ENCODE measurements at regions not wholly inside any gene's neighbourhood (a gene's known extent, or its start where the extent isn't known, plus 50 kb on each side); places are given as distances from the start of the nearest gene placed in this dataset.

DNA sequence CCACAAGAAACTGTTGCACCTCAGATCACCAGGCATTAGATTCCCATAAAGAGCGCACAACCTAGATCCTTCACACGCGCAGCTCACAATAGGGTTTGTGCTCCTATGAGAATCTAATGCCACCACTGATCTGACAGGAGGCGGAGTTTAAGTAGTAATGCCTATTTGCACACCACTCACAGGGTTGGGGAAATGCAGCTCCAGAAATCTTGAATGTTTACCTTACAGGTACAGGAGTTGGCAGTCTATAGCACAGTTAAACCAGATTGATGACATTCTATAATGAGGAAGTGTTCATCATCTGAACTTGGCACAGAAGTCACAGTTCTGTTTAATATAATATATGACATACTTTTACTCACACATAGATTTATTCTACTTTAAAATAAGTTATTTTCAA, 732.2 kb upstream of the ZNF608 start:
- no peak overlapping the region for H3K4me3 Mint-ChIP-seq (ENCODE audit: unreplicated experiment)
- H3K36me3 ChIP-seq (ENCODE audit: control insufficient read depth, insufficient read depth, low read length) = no peaks in the 10 kb centered on the region
- intact Hi-C loops (cut with micrococcal nuclease; ENCODE audit: unreplicated experiment) = no loop called here
- no peak for DNase-seq
- CTCF ChIA-PET = no interaction called here
- H3K9me3 ChIP-seq = no peaks in the 10 kb centered on the region
- BruUV-seq (replicated peaks) = no TSS peak
- no peak overlapping the region for H3K27ac Mint-ChIP-seq (ENCODE audit: unreplicated experiment)
- no peaks in the 10 kb centered on the region for H3K27me3 ChIP-seq (replicated peaks; ENCODE audit: control insufficient read depth, insufficient read depth, low read length)
- H3K4me1 ChIP-seq = peaks cover 17% of the 10 kb centered on the region
- H3K9me3 Mint-ChIP-seq (ENCODE audit: unreplicated experiment) = no peaks in the 10 kb centered on the region
- no peak overlapping the region for H3K4me3 ChIP-seq (ENCODE audit: low read depth, low read length)
- POLR2A ChIA-PET = no interaction called here
- TF ChIP-seq, protein P1, sequence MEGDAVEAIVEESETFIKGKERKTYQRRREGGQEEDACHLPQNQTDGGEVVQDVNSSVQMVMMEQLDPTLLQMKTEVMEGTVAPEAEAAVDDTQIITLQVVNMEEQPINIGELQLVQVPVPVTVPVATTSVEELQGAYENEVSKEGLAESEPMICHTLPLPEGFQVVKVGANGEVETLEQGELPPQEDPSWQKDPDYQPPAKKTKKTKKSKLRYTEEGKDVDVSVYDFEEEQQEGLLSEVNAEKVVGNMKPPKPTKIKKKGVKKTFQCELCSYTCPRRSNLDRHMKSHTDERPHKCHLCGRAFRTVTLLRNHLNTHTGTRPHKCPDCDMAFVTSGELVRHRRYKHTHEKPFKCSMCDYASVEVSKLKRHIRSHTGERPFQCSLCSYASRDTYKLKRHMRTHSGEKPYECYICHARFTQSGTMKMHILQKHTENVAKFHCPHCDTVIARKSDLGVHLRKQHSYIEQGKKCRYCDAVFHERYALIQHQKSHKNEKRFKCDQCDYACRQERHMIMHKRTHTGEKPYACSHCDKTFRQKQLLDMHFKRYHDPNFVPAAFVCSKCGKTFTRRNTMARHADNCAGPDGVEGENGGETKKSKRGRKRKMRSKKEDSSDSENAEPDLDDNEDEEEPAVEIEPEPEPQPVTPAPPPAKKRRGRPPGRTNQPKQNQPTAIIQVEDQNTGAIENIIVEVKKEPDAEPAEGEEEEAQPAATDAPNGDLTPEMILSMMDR (IDR thresholded peaks at IDR 0.05; ENCODE audit: insufficient read depth in 1 of 2, low read depth in 1 of 2, low read length in 1 of 2, severe bottlenecking in 1 of 2, unreplicated experiment in 1 of 2) = no peak
- peaks cover 32% of the 10 kb centered on the region for H3K4me1 Mint-ChIP-seq (ENCODE audit: low read depth, unreplicated experiment)
- H3K36me3 Mint-ChIP-seq (ENCODE audit: insufficient read depth, unreplicated experiment) = no peaks in the 10 kb centered on the region
- no peaks in the 10 kb centered on the region for H3K27me3 Mint-ChIP-seq (ENCODE audit: insufficient read depth, unreplicated experiment)

DNA sequence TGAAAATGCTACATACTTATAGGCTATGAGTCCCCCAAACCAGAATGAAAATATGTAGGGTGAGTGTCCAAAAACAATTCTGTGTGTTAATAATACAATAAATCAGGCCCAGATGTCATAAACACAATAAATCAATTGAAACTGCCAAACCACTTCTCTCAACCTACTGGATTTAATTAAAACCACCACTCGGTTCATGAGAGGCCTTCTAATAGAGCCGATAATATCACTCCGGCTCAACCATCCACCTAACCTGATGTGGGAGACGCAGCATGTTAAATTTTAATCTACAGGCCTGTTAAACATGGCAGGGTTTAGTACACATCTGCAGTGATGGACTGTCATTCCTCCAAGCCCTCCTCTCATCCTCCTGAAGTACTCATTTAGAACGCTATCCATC, 734.5 kb upstream of the ZNF608 start:
- Mint-ChIP-seq H3K36me3 (ENCODE audit: insufficient read depth, unreplicated experiment) (no peaks in the 10 kb centered on the region), H3K4me3 (ENCODE audit: unreplicated experiment) (no peak overlapping the region), H3K4me1 (ENCODE audit: low read depth, unreplicated experiment) (peaks cover 36% of the 10 kb centered on the region), H3K27me3 (ENCODE audit: insufficient read depth, unreplicated experiment) (no peaks in the 10 kb centered on the region), H3K9me3 (ENCODE audit: unreplicated experiment) (no peaks in the 10 kb centered on the region), H3K27ac (ENCODE audit: unreplicated experiment) (no peak overlapping the region)
- peaks cover 17% of the 10 kb centered on the region for H3K4me1 ChIP-seq
- CTCF ChIA-PET = no interaction called here
- H3K9me3 ChIP-seq = no peaks in the 10 kb centered on the region
- no TSS peak for BruUV-seq (replicated peaks)
- POLR2A ChIA-PET = no interaction called here
- DNase-seq = no peak
- TF ChIP-seq, protein P1 (IDR thresholded peaks at IDR 0.05; ENCODE audit: insufficient read depth in 1 of 2, low read depth in 1 of 2, low read length in 1 of 2, severe bottlenecking in 1 of 2, unreplicated experiment in 1 of 2) = no peak
- H3K4me3 ChIP-seq (ENCODE audit: low read depth, low read length) = no peak overlapping the region
- intact Hi-C loops (cut with micrococcal nuclease; ENCODE audit: unreplicated experiment) = no loop called here
- H3K27me3 ChIP-seq (replicated peaks; ENCODE audit: control insufficient read depth, insufficient read depth, low read length) = no peaks in the 10 kb centered on the region
- H3K36me3 ChIP-seq (ENCODE audit: control insufficient read depth, insufficient read depth, low read length) = no peaks in the 10 kb centered on the region

- TF ChIP-seq, protein P1 (IDR thresholded peaks at IDR 0.05; ENCODE audit: insufficient read depth in 1 of 2, low read depth in 1 of 2, low read length in 1 of 2, severe bottlenecking in 1 of 2, unreplicated experiment in 1 of 2) = no peak
- DNase-seq = no peak
- H3K9me3 ChIP-seq = no peaks in the 10 kb centered on the region
- H3K4me1 Mint-ChIP-seq (ENCODE audit: low read depth, unreplicated experiment) = peaks cover 31% of the 10 kb centered on the region
- H3K4me3 ChIP-seq (ENCODE audit: low read depth, low read length) = no peak overlapping the region
- H3K27me3 Mint-ChIP-seq (ENCODE audit: insufficient read depth, unreplicated experiment) = no peaks in the 10 kb centered on the region
- POLR2A ChIA-PET = no interaction called here
- no peaks in the 10 kb centered on the region for H3K36me3 Mint-ChIP-seq (ENCODE audit: insufficient read depth, unreplicated experiment)
- no peaks in the 10 kb centered on the region for H3K36me3 ChIP-seq (ENCODE audit: control insufficient read depth, insufficient read depth, low read length)
- intact Hi-C loops (cut with micrococcal nuclease; ENCODE audit: unreplicated experiment) = no loop called here
- BruUV-seq (replicated peaks) = no TSS peak
- no peaks in the 10 kb centered on the region for H3K9me3 Mint-ChIP-seq (ENCODE audit: unreplicated experiment)
- peaks cover 10% of the 10 kb centered on the region for H3K4me1 ChIP-seq
- H3K4me3 Mint-ChIP-seq (ENCODE audit: unreplicated experiment) = no peak overlapping the region
- no peak overlapping the region for H3K27ac Mint-ChIP-seq (ENCODE audit: unreplicated experiment)
- H3K27me3 ChIP-seq (replicated peaks; ENCODE audit: control insufficient read depth, insufficient read depth, low read length) = no peaks in the 10 kb centered on the region
- CTCF ChIA-PET = interaction anchor here (0.5 kb wide), 1 partner anchor 335 kb away, joined by 4 read pairs; no protein-coding TSS in a partner anchor
Measured at GRCh38 chr5:125481506-125482465, 735.3 kb upstream of the ZNF608 start.
